HT1080 (cell line): ENCODE measurements at regions not wholly inside any gene's neighbourhood (a gene's known extent, or its start where the extent isn't known, plus 50 kb on each side); places are given as distances from the start of the nearest gene placed in this dataset.

Experiments used
- DNase-seq: peaks from one replicate; pipeline ENCODE4 v3.0.0-alpha.2; 2015; ENCODE audit warnings: low read depth

- no peak for DNase-seq
Observed at GRCh38 chr2:236968880-236969534, 116.7 kb upstream of the COPS8 start.

GRCh38 chr2:236969767-236970655 lies 115.7 kb upstream of the COPS8 start:
- no peak for DNase-seq

- DNase-seq, result no peak
Observed at GRCh38 chr2:236970656-236971010, 115.1 kb upstream of the COPS8 start.

GRCh38 chr2:236971131-236971821 lies 114.4 kb upstream of the COPS8 start:
- no peak for DNase-seq

GRCh38 chr2:236971919-236972381 lies 113.7 kb upstream of the COPS8 start:
- no peak for DNase-seq

- DNase-seq, result peak; percentile 48
Observed at GRCh38 chr2:236972491-236973342, 113.0 kb upstream of the COPS8 start.

GRCh38 chr2:236973343-236973980 lies 112.2 kb upstream of the COPS8 start:
- DNase-seq, result no peak

GRCh38 chr2:236974148-236974547 lies 111.5 kb upstream of the COPS8 start:
- no peak for DNase-seq

- DNase-seq, result no peak
Observed at GRCh38 chr2:236974752-236975151, 110.9 kb upstream of the COPS8 start.

GRCh38 chr2:236975766-236976165 lies 109.9 kb upstream of the COPS8 start:
- no peak for DNase-seq

GRCh38 chr2:236976266-236977062 lies 109.2 kb upstream of the COPS8 start:
- DNase-seq, result no peak

- no peak for DNase-seq
Observed at GRCh38 chr2:236977063-236977851, 108.4 kb upstream of the COPS8 start.

GRCh38 chr2:236977852-236978398 lies 107.8 kb upstream of the COPS8 start:
- DNase-seq, result no peak

- no peak for DNase-seq
Observed at GRCh38 chr2:236979664-236980063, 106.0 kb upstream of the COPS8 start.

- DNase-seq, result no peak
Observed at GRCh38 chr2:236980961-236981360, 104.7 kb upstream of the COPS8 start.

GRCh38 chr2:236981701-236982485 lies 103.8 kb upstream of the COPS8 start:
- DNase-seq, result no peak

GRCh38 chr2:236982693-236983455 lies 102.8 kb upstream of the COPS8 start:
- DNase-seq, result no peak
